ENCODE measurements at regions not wholly inside any gene's neighbourhood (a gene's known extent, or its start where the extent isn't known, plus 50 kb on each side); places are given as distances from the start of the nearest gene placed in this dataset.

GRCh38 chr13:38566519-38566918 lies 120.4 kb upstream of the FREM2 start:
- WGBS (ENCODE audit: missing lambda C conversion rate) = 12% methylated on average over 3 of the region's 3 CpGs
- no peak overlapping the region for H3K4me3 ChIP-seq
- H3K4me2 ChIP-seq = no peak overlapping the region
- H3K4me1 ChIP-seq = no peaks in the 10 kb centered on the region
- no peaks in the 10 kb centered on the region for H3K9me3 ChIP-seq
- ATAC-seq (no peak), FAIRE-seq (no peak), DNase-seq (ENCODE audit: low read depth in 1 of 2, low spot score in 1 of 2) (no peak)
- POLR2A ChIA-PET = no interaction called here
- CTCF ChIA-PET = interaction anchor here (1.1 kb wide), 2 partner anchors 16 to 926 kb away, joined by 3 read pairs; no protein-coding TSS in a partner anchor
- TF ChIP-seq ZC3H11A (IDR thresholded peaks at IDR 0.05) (no peak), JUN (IDR thresholded peaks at IDR 0.05) (no peak), POLR2A (IDR thresholded peaks at IDR 0.05; ENCODE audit: low read length) (no peak), RNF2 (IDR thresholded peaks at IDR 0.05; ENCODE audit: borderline replicate concordance, low read depth) (no peak), CBX2 (IDR thresholded peaks at IDR 0.05; ENCODE audit: borderline replicate concordance, low read depth) (no peak), EHMT2 (IDR thresholded peaks at IDR 0.05; ENCODE audit: low read depth) (no peak), MAFK (IDR thresholded peaks at IDR 0.05; ENCODE audit: partially characterized antibody) (no peak), SMC3 (IDR thresholded peaks at IDR 0.05) (no peak)
- no peak overlapping the region for H3K27ac ChIP-seq

DNA sequence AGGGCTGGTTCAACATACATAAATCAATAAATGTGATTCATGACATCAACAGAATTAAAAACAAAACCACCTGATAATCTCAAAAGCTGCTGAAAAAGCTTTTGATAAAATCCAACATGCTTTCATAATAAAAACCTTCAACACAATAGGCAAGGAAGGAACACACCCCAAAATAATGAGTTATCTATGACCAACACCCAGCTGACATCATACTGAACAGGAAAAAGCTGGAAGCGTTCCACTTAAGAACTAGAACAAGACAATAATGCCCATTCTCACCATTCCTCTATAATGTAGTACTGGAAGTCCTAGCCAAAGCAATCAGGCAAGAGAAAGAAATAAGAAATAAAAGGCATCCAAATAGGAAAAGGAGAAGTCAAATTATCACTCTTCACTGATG lies 116.2 kb upstream of the FREM2 start:
- POLR2A ChIA-PET = no interaction called here
- WGBS (ENCODE audit: missing lambda C conversion rate) = 0% methylated on average over 1 of the region's 1 CpG

More for the DNA sequence above, 116.2 kb upstream of the FREM2 start:
- no peak overlapping the region for H3K4me2 ChIP-seq
- H3K9me3 ChIP-seq = no peaks in the 10 kb centered on the region
- no peak overlapping the region for H3K4me3 ChIP-seq
- CTCF ChIA-PET = no interaction called here
- TF ChIP-seq NR3C1 (IDR thresholded peaks at IDR 0.05) (no peak), REST (IDR thresholded peaks at IDR 0.05) (no peak), HOXB5 (CRISPR knock-in tag; IDR thresholded peaks at IDR 0.05) (no peak), JUNB (IDR thresholded peaks at IDR 0.05) (no peak), JUN (IDR thresholded peaks at IDR 0.05) (no peak), POLR2A (IDR thresholded peaks at IDR 0.05; ENCODE audit: low read length) (no peak), GATA3 (IDR thresholded peaks at IDR 0.05; ENCODE audit: borderline replicate concordance) (no peak), KDM5A (IDR thresholded peaks at IDR 0.05) (no peak), MYC (IDR thresholded peaks at IDR 0.05; ENCODE audit: borderline replicate concordance, low read length) (no peak), HOXA7 (CRISPR knock-in tag; IDR thresholded peaks at IDR 0.05) (no peak), EHF (CRISPR knock-in tag; IDR thresholded peaks at IDR 0.05) (no peak), PHF8 (IDR thresholded peaks at IDR 0.05; ENCODE audit: borderline replicate concordance, low read depth) (no peak), MAFK (IDR thresholded peaks at IDR 0.05; ENCODE audit: partially characterized antibody) (no peak), NFE2L2 (conservative IDR thresholded peaks at IDR 0.05; ENCODE audit: low read length) (no peak), CHD4 (IDR thresholded peaks at IDR 0.05; ENCODE audit: borderline replicate concordance) (no peak), SMC3 (IDR thresholded peaks at IDR 0.05) (no peak), CTCF (IDR thresholded peaks at IDR 0.05) (no peak)
- TF ChIP-seq, protein P1, sequence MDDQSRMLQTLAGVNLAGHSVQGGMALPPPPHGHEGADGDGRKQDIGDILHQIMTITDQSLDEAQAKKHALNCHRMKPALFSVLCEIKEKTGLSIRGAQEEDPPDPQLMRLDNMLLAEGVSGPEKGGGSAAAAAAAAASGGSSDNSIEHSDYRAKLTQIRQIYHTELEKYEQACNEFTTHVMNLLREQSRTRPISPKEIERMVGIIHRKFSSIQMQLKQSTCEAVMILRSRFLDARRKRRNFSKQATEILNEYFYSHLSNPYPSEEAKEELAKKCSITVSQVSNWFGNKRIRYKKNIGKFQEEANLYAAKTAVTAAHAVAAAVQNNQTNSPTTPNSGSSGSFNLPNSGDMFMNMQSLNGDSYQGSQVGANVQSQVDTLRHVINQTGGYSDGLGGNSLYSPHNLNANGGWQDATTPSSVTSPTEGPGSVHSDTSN (IDR thresholded peaks at IDR 0.05) = no peak
- TF ChIP-seq, protein P2, sequence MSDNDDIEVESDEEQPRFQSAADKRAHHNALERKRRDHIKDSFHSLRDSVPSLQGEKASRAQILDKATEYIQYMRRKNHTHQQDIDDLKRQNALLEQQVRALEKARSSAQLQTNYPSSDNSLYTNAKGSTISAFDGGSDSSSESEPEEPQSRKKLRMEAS (IDR thresholded peaks at IDR 0.05) = no peak
- ATAC-seq (no peak), FAIRE-seq (no peak), DNase-seq (ENCODE audit: low read depth in 1 of 2, low spot score in 1 of 2) (no peak)
- no peak overlapping the region for H3K27ac ChIP-seq
- H3K4me1 ChIP-seq = no peaks in the 10 kb centered on the region
